Mucosa of rectum (tissue), 2 donors: ENCODE measurements at regions not wholly inside any gene's neighbourhood (a gene's known extent, or its start where the extent isn't known, plus 50 kb on each side); places are given as distances from the start of the nearest gene placed in this dataset.

ENCODE experiments used
- H3K27ac ChIP-seq, 2 donors: one replicate each; pipeline ENCODE4 v1.7.0; 2013; ENCODE audit warnings: inconsistent platforms in 2 of 2, low read depth in 2 of 2, low read length in 2 of 2
- H3K27me3 ChIP-seq, 2 donors: one replicate each; pipeline ENCODE4 v1.7.0; 2013; ENCODE audit warnings: low read length in 2 of 2; ENCODE audit not compliant: control insufficient read depth in 2 of 2, insufficient read depth in 2 of 2
- H3K36me3 ChIP-seq, 2 donors: one replicate each; pipeline ENCODE4 v1.7.0; 2013; ENCODE audit warnings: low read length in 2 of 2; ENCODE audit not compliant: control insufficient read depth in 2 of 2, insufficient read depth in 2 of 2
- H3K4me1 ChIP-seq, 2 donors: one replicate each; pipeline ENCODE4 v1.7.0; 2013; ENCODE audit warnings: low read length in 2 of 2, mild to moderate bottlenecking in 1 of 2; ENCODE audit not compliant: control insufficient read depth in 2 of 2, insufficient read depth in 2 of 2
- H3K4me3 ChIP-seq, 2 donors: one replicate each; pipeline ENCODE4 v1.7.0; 2013; ENCODE audit warnings: low read length in 2 of 2
- H3K9ac ChIP-seq, 2 donors: one replicate each; pipeline ENCODE4 v1.7.0; 2013; ENCODE audit warnings: low read length in 2 of 2, low read depth in 1 of 2, mild to moderate bottlenecking in 1 of 2
- H3K9me3 ChIP-seq, 2 donors: one replicate each; pipeline ENCODE4 v1.7.0; 2013; ENCODE audit warnings: low read length in 2 of 2; ENCODE audit not compliant: control insufficient read depth in 2 of 2
- donor health status: healthy.
- donor health status: Normal muscosa, but diverticular disease.

DNA sequence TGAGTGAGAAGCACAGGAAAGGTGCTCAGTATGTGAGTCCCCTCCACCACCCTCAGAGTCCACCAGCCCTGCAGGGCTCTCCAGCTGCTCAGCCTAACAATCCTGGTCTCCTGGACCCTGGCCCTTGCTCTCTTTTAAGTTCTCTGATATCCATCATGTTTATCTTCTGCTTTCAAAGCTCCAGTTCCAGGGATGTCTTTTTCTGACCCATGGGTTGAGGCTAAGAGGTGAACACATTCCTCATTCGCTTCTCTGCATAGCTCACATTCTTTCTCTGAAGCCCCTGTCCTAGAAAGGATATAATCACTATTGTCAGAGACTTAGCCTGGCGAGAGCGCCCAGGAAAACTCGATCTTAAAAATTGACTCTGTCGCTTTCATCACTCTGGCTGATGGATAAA, 86.4 kb downstream of the ARL4C start:
- Histone ChIP-seq H3K27ac (no peak overlapping the region), H3K27me3 (peaks cover 0 to 3% of the 10 kb centered on the region in 2 donors), H3K9me3 (no peaks in the 10 kb centered on the region), H3K4me1 (peaks cover 0 to 2% of the 10 kb centered on the region in 2 donors), H3K9ac (no peak overlapping the region), H3K36me3 (no peaks in the 10 kb centered on the region), H3K4me3 (no peak overlapping the region)

GRCh38 chr2:234409590-234409989, 87.3 kb downstream of the ARL4C start:
- Histone ChIP-seq H3K9me3 (no peaks in the 10 kb centered on the region), H3K27ac (no peak overlapping the region), H3K9ac (no peak overlapping the region), H3K36me3 (no peaks in the 10 kb centered on the region), H3K4me3 (no peak overlapping the region), H3K27me3 (peaks cover 0 to 3% of the 10 kb centered on the region in 2 donors), H3K4me1 (peaks cover 0 to 2% of the 10 kb centered on the region in 2 donors)

DNA sequence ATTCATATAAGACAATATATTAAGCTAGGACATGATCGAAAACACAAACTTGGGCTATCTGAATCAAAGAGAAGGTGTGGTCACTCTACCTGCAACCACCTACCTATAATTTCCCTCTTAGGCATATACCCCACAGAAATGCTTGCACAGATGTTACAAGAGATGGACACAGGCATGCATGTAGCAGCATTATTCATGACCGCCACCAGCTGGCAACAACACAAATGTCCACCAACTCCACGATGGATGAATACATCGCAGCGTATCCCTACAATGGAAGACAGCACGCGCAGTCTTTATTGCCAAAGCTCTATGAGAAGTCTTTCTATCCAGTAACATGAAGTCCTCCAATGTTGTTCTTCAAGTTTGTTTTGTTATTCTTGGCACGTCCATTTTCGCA, 90.8 kb downstream of the ARL4C start:
- no peaks in the 10 kb centered on the region for H3K4me1 ChIP-seq
- no peaks in the 10 kb centered on the region for H3K27me3 ChIP-seq
- H3K36me3 ChIP-seq, result no peaks in the 10 kb centered on the region
- no peak overlapping the region for H3K27ac ChIP-seq
- no peak overlapping the region for H3K9ac ChIP-seq
- H3K4me3 ChIP-seq, result no peak overlapping the region
- no peaks in the 10 kb centered on the region for H3K9me3 ChIP-seq

DNA sequence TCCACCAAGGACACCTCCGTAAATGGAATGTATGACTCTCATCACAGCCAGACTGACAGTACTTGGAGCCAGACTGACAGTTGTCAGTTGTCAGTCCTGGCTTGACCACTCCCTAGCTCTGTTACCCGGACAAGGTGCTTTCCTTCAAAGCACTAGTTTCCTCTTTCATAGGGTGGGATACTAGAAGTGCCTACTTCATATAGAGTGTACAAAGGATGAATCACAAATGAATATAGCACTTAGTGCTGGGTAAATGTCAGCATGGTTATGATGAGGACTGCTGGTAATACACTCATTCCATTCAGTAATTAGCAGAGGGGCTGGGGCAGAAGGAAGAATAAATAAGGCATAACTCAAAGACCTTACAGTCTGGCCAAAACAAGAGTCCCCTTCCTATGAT, 91.4 kb downstream of the ARL4C start:
- Histone ChIP-seq H3K9ac (no peak overlapping the region), H3K36me3 (no peaks in the 10 kb centered on the region), H3K4me1 (no peaks in the 10 kb centered on the region), H3K9me3 (no peaks in the 10 kb centered on the region), H3K4me3 (no peak overlapping the region), H3K27me3 (no peaks in the 10 kb centered on the region), H3K27ac (no peak overlapping the region)

- Histone ChIP-seq H3K27ac (no peak overlapping the region), H3K4me1 (no peaks in the 10 kb centered on the region), H3K9me3 (no peaks in the 10 kb centered on the region), H3K27me3 (no peaks in the 10 kb centered on the region), H3K4me3 (no peak overlapping the region), H3K9ac (no peak overlapping the region), H3K36me3 (no peaks in the 10 kb centered on the region)
These were observed 91.9 kb downstream of the ARL4C start for GRCh38 chr2:234404957-234405356.

- Histone ChIP-seq H3K9ac (no peak overlapping the region), H3K4me1 (no peaks in the 10 kb centered on the region), H3K9me3 (no peaks in the 10 kb centered on the region), H3K4me3 (no peak overlapping the region), H3K27me3 (no peaks in the 10 kb centered on the region), H3K27ac (no peak overlapping the region), H3K36me3 (no peaks in the 10 kb centered on the region)
These were observed 93.1 kb downstream of the ARL4C start for GRCh38 chr2:234403751-234404150.

GRCh38 chr2:234403074-234403473, 93.8 kb downstream of the ARL4C start:
- Histone ChIP-seq H3K27me3 (no peaks in the 10 kb centered on the region), H3K9ac (no peak overlapping the region), H3K9me3 (no peaks in the 10 kb centered on the region), H3K27ac (no peak overlapping the region), H3K4me3 (no peak overlapping the region), H3K4me1 (no peaks in the 10 kb centered on the region), H3K36me3 (no peaks in the 10 kb centered on the region)

GRCh38 chr2:234401426-234401825, 95.5 kb downstream of the ARL4C start:
- no peak overlapping the region for H3K27ac ChIP-seq
- H3K27me3 ChIP-seq, result no peaks in the 10 kb centered on the region
- H3K4me1 ChIP-seq, result no peaks in the 10 kb centered on the region
- H3K9ac ChIP-seq, result no peak overlapping the region
- no peak overlapping the region for H3K4me3 ChIP-seq
- H3K36me3 ChIP-seq, result no peaks in the 10 kb centered on the region
- H3K9me3 ChIP-seq, result no peaks in the 10 kb centered on the region

GRCh38 chr2:234399451-234400246, 97.2 kb downstream of the ARL4C start:
- no peak overlapping the region for H3K9ac ChIP-seq
- no peaks in the 10 kb centered on the region for H3K4me1 ChIP-seq
- H3K27me3 ChIP-seq, result no peaks in the 10 kb centered on the region
- H3K27ac ChIP-seq, result no peak overlapping the region
- H3K4me3 ChIP-seq, result no peak overlapping the region
- no peaks in the 10 kb centered on the region for H3K9me3 ChIP-seq
- H3K36me3 ChIP-seq, result no peaks in the 10 kb centered on the region

DNA sequence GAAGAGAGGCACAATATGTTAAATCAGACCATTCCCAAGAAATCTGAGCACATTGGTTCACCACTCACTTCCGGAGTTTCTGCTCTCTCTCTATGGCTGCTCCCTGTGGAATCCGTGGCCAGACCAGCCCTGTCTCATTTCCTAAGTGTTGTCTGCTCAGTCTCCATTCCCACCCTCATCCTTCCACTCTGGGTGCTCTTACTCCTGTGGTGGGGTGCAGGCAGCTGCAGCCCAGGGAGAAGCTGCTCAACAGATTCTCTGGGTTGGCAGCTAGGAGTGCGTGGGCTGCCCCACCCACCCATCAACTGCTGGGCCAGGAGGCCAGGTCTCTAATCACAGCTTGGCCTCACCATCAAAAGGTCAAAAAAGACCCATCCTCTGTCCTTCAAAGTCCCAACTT, 98.3 kb downstream of the ARL4C start:
- Histone ChIP-seq H3K36me3 (no peaks in the 10 kb centered on the region), H3K27me3 (no peaks in the 10 kb centered on the region), H3K4me1 (no peaks in the 10 kb centered on the region), H3K9me3 (no peaks in the 10 kb centered on the region), H3K4me3 (no peak overlapping the region), H3K27ac (no peak overlapping the region), H3K9ac (no peak overlapping the region)
